Frontal cortex (tissue), 3 donors: ENCODE measurements at regions not wholly inside any gene's neighbourhood (a gene's known extent, or its start where the extent isn't known, plus 50 kb on each side); places are given as distances from the start of the nearest gene placed in this dataset.
"Not testable (repeated sequence)": the region's sequence is repeated elsewhere in the genome, so short reads cannot be mapped to it uniquely, and the experiment has no call there.

Experiments used
- DNase-seq, 2 donors: peaks; one replicate each; pipeline ENCODE4 v3.0.0; 2012; ENCODE audit warnings: low spot score in 2 of 2
- FAIRE-seq: peaks from 2 replicates; lab custom pipeline; 2012; peaks lifted over from hg19 to GRCh38; lab: Jason Lieb, UNC
- donor health status: control.
- donor health status: control.
- donor health status: control.

DNA sequence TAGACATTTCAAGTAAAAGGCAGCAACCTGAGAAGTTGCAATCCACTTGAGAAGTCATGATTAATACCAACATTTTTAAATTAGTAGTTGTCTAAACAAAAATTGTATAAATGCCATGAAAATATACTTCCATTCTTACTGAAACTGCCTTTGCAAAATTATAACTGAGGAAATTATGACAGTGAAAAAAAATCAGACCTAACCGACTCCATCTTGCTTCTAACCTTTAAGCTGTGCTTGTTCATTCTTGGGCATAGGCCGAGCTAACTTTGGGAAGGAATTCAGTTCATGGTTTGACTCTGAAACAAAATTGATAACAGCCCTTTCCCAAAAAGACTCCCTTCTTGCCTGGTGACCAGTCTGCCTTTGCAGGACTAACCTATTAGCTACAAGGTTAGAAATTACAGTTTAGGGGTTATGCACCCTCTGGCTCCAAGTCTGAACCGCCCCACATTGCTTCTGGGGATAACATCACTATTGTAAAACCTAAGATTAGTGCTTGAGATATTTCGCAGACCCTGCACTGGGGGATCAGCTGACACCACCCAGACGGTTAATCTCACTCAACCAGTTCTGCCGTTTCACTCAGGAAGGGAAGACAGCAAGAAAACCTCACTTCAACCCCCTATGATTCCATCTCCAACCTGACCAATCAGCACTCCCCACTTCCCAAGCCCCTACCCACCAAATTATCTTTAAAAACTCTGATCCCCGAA is 136.1 kb upstream of the ADAMTS3 start:
- DNase-seq, FAIRE-seq: not testable (repeated sequence)

DNA sequence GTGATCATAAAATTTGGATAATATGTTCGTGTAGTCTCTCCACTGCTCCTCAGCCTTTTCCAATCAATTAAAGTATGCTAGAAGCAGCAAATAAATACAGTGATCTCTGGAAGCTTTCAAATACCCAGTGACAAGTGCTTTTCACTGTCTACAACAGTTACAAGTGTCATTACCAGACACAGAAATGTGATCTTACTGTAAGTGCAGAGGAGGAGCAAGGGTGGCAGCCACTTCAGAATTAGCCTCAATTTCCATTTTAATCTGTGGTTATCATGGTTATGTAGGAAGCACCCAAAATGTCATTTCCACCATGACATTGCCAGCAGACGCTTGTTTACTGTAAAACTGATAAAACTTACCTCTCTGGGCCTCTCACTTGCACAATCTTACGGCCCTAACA is 133.9 kb upstream of the ADAMTS3 start:
- FAIRE-seq (no peak), DNase-seq (no peak)

DNA sequence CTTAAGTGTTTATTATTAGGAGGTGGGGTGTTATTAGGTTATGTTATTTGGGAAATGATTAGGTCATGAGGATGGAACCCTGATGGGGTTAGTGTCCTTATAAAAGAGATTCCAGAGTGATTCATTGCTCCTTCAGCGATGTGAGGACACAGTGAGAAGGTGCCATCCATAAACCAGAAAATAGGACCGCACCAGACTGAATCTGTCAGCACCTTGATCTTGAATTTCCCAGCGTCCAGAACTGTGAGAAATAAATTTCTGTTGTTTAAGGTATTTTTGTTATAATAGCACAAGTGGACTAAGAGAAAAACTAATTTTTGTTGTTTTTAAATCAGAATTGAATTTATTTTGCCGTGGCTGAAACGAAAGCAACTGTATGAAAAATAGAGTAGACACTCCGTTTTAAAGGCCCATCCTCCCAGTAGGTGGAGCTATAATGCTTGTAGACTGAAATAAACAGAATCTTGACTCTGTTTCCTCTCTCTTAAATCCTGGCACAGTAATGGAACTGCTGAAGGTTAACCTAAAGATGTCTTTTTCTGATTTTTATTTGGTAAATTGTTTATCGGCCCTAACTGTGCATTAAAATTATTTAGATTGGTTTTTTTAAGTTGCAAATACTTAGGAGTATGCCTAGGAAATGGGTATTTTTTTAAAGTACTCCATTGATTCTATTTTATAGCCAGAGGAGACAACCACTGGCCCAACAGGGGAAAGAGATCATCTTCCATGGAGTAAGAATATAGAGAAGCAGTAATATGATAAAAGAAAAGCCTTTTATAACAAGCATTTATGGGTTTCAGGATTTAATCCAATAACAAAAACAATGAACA is 133.2 kb upstream of the ADAMTS3 start:
- FAIRE-seq, result peak; percentile 49

DNA sequence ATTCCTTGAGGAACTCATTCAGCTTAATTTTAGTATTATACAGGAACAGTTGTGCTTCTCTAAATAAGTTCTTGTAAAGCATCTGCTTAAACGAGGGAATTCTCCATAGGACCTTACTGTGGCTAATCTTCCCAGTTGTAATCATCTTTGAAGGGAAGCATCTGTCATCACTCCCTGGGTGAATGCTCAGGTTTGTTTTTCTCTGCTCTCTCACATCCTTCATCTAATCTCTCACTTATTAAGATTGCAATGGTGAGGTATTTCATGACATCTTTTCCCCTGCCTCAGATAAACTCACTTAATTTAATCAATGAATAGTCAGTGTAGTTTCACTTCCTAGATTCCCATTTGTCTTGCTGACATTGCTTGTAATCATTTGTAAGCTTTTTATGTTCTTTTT is 121.8 kb upstream of the ADAMTS3 start:
- DNase-seq, result no peak
- no peak for FAIRE-seq

More for the DNA sequence above, 133.2 kb upstream of the ADAMTS3 start:
- peak; percentile 3 to 7 for DNase-seq

DNA sequence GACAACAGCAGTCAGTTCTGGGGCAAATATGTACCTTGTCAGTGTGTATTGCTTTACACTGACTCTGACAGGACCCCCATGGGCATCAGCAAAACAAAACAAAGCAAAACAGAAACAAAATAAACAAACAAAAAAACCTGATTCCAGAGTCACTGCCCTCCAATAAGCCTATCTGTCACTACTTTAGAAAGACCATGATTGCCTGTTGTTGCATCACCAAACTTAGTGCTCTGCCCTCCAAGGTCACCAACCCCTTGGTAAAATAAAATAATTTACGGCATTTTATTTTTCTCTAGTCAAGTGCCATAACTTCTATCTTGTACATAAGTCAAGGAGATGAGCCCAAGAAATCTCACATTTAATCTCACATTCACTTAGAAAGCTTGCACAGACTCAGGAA is 120.9 kb upstream of the ADAMTS3 start:
- DNase-seq, result no peak
- FAIRE-seq, result no peak

DNA sequence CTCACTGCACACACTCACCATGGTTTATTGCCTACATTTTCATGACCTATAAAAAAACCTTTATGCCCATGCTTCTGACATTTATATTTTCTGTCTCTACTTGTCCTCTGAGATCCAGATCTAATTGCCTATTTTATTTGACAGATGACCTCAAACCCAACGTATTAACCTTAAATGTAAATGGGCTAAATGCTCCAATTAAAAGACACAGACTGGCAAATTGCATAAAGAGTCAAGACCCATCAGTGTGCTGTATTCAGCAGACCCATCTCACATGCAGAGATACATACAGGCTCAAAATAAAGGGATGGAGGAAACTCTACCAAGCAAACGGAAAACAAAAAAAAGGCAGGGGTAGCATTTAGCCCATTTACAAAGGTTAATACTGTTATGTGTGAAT is 117.4 kb upstream of the ADAMTS3 start:
- not testable (repeated sequence) for DNase-seq, FAIRE-seq

DNA sequence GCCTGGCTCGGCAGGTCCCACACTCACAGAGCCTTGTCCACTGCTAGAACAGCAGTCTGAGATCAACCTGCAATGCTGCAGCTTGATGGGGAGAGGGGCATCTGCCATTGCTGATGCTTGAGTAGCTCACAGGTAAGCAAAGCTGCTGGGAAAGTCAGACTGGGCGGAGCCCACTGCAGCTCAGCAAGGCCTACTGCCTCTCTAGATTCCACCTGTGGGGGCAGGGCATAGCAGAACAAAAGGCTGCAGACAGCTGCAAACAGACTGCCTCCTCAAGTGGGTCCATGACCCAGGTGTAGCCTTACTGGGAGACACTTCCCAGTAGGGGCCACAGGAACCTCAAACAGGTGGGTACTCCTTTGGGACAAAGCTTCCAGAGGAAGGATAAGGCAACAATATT is 110.6 kb upstream of the ADAMTS3 start:
- no peak for DNase-seq
- FAIRE-seq, result no peak

DNA sequence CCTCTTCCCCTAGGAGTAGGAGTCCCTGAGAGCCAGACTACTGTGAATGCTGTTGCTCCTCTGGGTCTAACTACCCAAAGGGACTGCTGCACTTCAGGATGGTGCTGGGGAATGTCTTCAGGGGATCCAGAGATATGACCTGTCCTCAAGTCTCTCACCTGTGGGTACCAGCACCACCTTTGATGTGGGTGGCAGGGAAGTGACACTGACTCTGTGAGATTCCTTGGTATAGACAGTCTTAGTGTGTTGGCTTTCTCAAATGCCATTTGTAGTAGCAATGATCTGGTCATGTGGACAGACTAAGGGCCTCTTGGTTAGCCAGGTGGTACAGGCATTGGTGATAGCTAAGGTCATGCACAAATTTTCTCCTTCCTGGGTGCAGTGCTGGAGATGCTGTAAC is 108.9 kb upstream of the ADAMTS3 start:
- DNase-seq (no peak), FAIRE-seq (no peak)

DNA sequence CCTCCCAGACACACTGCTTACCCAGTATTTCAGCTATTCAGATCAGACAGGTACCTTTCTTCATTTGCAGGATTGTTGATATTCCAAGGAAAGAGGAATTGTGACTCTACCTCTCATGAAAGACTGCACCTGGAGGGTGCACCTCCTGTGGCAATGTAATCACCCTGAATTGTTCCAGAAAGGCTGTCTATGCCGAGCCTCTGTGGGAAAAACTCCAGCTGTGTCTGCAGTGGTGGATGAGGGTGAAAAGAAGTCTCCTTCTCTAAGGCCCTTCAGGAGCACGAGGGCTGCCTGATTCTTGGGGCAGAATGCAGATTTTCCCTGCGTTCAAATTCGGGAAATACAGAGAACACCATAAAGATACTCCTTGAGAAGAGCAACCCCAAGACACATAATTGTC is 108.2 kb upstream of the ADAMTS3 start:
- no peak for FAIRE-seq
- DNase-seq, result no peak

DNA sequence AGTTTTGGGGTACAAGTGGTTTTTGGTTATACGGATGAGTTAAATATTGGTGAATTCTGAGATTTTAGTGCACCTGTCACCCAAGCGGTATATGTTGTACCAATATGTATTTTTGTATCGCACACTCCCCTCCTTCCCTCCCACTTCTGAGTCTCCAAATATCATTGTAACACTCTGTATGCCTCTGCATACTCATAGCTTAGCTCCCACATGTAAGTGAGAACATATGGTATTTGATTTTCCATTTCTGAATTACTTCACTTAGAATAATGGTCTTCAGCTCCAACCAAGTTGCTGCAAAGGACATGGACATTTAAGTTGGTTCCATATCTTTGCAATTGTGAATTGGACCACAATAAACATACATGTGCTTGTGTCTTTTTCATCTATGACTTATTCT is 103.0 kb upstream of the ADAMTS3 start:
- FAIRE-seq, result no peak
- no peak for DNase-seq

DNA sequence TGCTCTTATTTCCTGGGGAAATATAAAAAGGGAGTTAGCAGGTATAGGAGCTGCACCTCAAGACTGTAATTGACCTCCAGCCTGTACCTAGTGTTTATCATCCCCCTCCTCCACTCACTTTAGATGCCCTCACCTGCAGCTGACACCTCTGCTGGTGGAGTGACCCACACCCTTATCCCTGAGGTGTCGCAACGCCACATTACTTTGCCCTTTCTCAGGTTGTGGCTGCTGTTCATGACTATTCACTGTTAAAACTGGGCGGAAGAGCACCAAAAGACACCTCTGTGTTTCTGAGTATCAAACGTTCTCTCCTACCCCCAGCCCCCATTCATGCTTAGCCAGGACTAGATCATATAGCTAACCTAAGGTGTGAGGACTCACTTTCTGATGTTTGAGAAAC is 101.5 kb upstream of the ADAMTS3 start:
- DNase-seq (no peak), FAIRE-seq (no peak)

DNA sequence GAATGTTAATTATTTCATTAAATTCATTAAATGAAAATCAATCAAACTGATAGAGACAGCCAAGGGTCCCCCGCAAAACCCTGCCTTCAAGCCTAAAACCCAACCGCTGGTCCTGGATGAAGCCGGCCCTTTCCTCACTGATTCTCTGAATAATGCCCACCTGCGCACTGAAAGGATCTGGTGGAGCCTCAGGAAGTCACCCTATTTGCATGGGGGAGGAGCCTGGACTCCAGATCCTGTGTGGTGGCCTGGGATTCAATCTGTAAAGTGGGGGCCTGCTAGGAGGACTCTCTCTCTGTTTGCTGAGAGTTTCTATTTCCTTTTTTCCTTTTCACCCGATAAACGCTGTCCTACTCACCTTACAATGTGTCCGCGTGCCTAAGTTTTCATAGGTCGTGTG is 97.9 kb upstream of the ADAMTS3 start:
- FAIRE-seq (no peak), DNase-seq (no peak)

DNA sequence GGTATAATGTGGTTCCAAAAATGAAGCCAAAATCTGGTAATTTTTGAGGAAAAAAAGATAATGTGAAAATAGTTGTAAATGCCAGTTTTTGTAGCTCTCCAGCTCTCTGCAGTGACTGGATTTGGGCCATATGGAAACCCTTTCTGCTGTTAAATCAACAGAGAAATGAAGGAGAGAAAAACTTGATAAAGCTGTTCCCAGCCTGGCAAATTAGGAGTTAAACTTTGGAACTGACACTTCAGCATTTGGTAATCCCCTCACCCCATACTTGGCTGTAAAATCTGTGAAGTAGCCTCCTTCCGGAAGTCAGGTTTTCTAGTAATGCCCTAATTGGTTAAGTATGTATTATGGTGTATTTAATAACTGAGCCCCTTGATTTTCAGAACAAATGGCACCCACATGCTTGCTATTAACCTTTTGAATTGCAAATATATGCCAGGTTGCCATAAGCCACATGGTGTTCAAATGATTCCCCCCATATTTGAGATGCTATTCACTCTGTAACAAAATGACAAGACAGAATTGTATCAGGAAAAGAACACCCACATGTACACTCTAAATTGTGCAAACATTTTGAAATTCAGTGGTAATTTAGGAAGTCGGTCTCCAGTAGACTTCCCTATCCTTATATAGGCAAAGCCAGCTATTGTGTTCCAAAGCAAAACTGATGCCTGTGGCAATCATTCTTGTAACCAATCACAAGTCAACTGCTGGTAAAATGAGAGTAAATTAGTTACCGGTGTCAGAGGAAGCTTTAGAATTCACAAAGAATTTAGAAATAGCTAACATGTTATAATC is 96.3 kb upstream of the ADAMTS3 start:
- DNase-seq (no peak), FAIRE-seq (no peak)

DNA sequence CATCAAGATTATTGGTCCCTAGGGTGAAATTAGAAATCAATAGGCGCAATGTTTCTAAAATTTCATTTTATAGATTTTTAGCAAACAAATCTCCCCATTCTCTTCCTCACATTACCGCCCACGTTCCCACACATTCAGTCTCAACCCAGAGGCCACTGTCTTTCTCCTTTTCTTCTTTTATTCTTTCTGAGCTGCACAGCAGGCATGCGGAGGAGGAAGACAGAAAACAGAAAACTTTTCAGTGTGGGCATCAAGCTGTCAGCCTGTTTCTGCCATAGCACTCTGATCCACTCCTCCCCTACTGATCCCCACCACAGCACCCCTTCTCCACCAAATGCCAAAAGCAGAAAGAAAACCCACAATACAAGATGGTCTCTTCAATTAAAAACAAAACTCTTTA is 94.8 kb upstream of the ADAMTS3 start:
- DNase-seq (no peak), FAIRE-seq (no peak)

DNA sequence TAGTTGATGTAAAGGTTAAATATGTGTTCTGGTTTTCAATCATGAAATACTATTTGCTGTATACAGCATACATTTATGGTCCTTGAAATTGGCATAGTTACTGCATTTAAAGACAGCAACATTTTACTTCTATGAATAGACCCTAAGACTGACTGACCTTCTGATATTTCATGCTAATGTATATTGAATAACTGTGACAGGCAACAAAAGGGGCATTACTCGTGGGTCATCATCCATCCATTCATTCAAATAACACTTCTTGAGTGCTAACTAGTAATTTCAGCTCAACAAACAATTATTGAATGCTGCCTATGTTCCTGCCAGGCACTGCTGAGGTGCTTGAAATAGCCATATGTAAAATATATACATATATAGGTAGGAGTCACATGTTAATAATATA is 92.8 kb upstream of the ADAMTS3 start:
- FAIRE-seq (no peak), DNase-seq (no peak)

DNA sequence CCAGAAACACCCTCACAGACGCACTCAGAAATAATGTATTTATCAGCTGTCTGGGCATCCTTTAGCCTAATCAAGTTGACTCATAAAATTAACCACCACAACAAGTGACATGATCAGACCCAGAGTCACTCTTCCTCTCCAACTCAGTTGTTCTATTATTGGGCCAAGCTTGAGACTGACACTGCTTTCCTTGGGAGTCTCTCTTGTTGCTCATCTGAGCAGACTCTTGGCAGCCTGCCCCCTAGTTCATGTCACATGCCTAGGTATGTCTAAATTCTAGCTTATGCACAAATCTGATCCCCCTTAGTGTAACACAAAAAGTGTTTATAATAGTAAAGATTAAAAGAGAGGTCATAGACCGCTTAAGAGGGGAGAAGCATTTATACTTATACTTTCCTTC is 72.6 kb upstream of the ADAMTS3 start:
- FAIRE-seq, result no peak
- no peak for DNase-seq

DNA sequence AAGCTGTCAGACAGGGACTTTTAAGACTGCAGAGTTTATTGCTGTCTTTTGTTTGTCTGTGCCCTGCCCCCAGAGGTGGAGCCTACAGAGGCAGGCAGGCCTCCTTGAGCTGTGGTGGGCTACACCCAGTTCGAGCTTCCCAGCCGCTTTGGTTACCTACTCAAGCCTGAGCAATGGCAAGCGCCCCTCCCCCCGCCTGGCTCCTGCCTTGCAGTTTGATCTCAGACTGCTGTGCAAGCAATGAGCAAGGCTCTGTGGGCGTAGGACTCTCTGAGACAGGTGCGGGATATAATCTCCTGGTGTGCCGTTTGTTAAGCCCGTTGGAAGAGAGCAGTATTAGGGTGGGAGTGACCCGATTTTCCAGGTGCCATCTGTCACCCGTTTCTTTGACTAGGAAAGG is 67.8 kb upstream of the ADAMTS3 start:
- FAIRE-seq, result not testable (repeated sequence)

DNA sequence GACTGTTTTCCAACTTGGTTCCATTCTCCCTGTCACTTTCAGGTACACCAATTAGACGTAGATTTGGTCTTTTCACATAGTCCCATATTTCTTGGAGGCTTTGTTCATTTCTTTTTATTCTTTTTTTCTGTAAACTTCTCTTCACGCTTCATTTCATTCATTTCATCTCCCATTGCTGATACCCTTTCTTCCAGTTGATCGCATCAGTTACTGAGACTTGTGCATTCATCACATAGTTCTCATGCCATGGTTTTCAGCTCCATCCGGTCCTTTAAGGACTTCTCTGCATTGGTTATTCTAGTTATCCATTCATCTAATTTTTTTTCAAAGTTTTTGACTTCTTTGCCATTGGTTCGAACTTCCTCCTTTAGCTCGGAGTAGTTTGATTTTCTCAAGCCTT is 66.9 kb upstream of the ADAMTS3 start:
- FAIRE-seq, result not testable (repeated sequence)

More for the DNA sequence above, 67.8 kb upstream of the ADAMTS3 start:
- DNase-seq, result not testable (repeated sequence)

DNA sequence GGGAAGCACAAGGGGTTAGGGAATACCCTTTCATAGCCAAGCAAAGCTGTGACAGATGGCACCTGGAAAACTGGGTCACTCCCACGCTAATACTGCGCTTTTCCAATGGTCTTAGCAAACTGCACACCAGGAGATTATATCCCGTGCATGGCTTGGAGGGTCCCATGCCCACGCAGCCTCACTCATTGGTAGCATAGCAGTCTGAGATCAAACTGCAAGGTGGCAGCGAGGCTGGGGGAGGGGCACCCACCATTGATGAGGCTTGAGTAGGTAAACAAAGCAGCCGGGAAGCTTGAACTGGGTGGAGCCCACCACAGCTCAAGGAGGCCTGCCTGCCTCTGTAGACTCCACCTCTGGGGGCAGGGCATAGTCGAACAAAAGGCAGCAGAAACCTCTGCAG is 63.2 kb upstream of the ADAMTS3 start:
- DNase-seq, FAIRE-seq: not testable (repeated sequence)

More for the DNA sequence above, 66.9 kb upstream of the ADAMTS3 start:
- DNase-seq, result not testable (repeated sequence)

DNA sequence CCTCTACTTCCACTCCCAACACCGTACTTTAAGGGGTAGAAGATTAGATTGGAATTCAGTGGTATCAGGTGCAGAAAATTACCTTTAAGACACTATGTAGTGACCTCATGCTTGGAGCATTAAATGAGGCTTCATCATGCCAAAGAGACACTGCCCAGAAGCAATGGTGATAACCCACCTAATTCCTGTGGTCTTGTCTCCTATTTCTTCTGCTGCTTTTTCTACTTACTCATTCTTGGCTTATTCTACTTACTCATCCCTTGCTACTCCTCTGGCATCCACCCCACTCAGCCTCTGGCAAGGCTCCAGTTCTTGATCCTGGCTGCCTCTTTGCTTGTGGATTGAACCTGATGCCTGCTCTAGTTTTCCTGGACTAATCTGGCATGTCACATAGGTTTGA is 62.3 kb upstream of the ADAMTS3 start:
- DNase-seq (peak in 1 of 2 donors; percentile 13), FAIRE-seq (no peak)
